H1 (cell line): ENCODE measurements at regions not wholly inside any gene's neighbourhood (a gene's known extent, or its start where the extent isn't known, plus 50 kb on each side); places are given as distances from the start of the nearest gene placed in this dataset.
A peak's percentile ranks its signal among the peaks of the same experiment; 100 is the strongest.

Experiments used
- CTCF ChIA-PET: fragments of 300-600 bp; sonication (Branson Sonifier 250); formaldehyde crosslinking; loops from one replicate; lab custom pipeline; 2021; ENCODE audit not compliant: partially characterized antibody; lab: Charles Lee
- POLR2A ChIA-PET: fragments of 300-600 bp; sonication (Branson Sonifier 250); formaldehyde crosslinking; loops from one replicate; lab custom pipeline; 2021; ENCODE audit warnings: inconsistent platforms; ENCODE audit not compliant: partially characterized antibody; lab: Charles Lee
- DNase-seq, 2 experiments: peaks; one replicate each; pipeline versions ENCODE4 v3.0.0 to v3.0.0-alpha.2; 2010 to 2022; ENCODE audit warnings: low spot score in 2 of 2, low read depth in 1 of 2, mixed read lengths in 1 of 2
- FAIRE-seq: peaks from 2 replicates; lab custom pipeline; 2011; peaks lifted over from hg19 to GRCh38; lab: Jason Lieb, UNC
- H2AFZ ChIP-seq: 2 replicates; pipeline ENCODE4 v1.8.1; 2012; ENCODE audit warnings: low read length, inconsistent platforms
- H2AK5ac ChIP-seq: 2 replicates; pipeline ENCODE4 v1.6.1; 2013; ENCODE audit warnings: low read depth, low read length
- H2BK120ac ChIP-seq: replicated peaks from 2 replicates; pipeline ENCODE3; 2013; ENCODE audit warnings: low read depth, low read length, inconsistent platforms
- H2BK12ac ChIP-seq: 2 replicates; pipeline ENCODE4 v1.6.1; 2013; ENCODE audit warnings: low read depth, low read length
- H2BK15ac ChIP-seq: 2 replicates; pipeline ENCODE4 v1.6.1; 2013; ENCODE audit warnings: low read length
- H2BK20ac ChIP-seq: 2 replicates; pipeline ENCODE4 v1.6.1; 2013; ENCODE audit warnings: low read length
- H2BK5ac ChIP-seq: 2 replicates; pipeline ENCODE4 v1.6.1; 2013; ENCODE audit warnings: low read depth, low read length
- H3K14ac ChIP-seq: 2 replicates; pipeline ENCODE4 v1.6.1; 2013; ENCODE audit warnings: inconsistent platforms; ENCODE audit not compliant: insufficient read length
- H3K18ac ChIP-seq: 2 replicates; pipeline ENCODE4 v1.6.1; 2013; ENCODE audit warnings: low read length; ENCODE audit errors: extremely low read depth
- H3K23ac ChIP-seq: 2 replicates; pipeline ENCODE4 v1.6.1; 2013; ENCODE audit warnings: inconsistent platforms; ENCODE audit not compliant: insufficient read length
- H3K23me2 ChIP-seq: 2 replicates; pipeline ENCODE4 v1.6.1; 2013; ENCODE audit warnings: low read depth, low read length
- H3K27ac ChIP-seq: 2 replicates; pipeline ENCODE4 v1.6.1; 2011; ENCODE audit warnings: low read depth, low read length, inconsistent platforms
- H3K27me3 ChIP-seq, 4 experiments: replicated peaks in 1 of 4; 1 replicate in 1 of 4; 2 replicates in 3 of 4; pipeline versions ENCODE4 v1.6.1 to v1.8.1; 2011 to 2013; ENCODE audit warnings: low read length in 3 of 4, mild to moderate bottlenecking in 3 of 4, inconsistent platforms in 2 of 4, mixed read lengths in 2 of 4, moderate library complexity in 1 of 4; ENCODE audit not compliant: control insufficient read depth in 3 of 4, insufficient read depth in 3 of 4; ENCODE audit errors: extremely low read depth in 1 of 4
- H3K36me3 ChIP-seq, 4 experiments: 2 replicates each; pipeline versions ENCODE4 v1.6.1 to v1.8.1; 2011 to 2013; ENCODE audit warnings: mild to moderate bottlenecking in 4 of 4, low read length in 3 of 4, moderate library complexity in 2 of 4, control low read depth in 1 of 4, inconsistent platforms in 1 of 4; ENCODE audit not compliant: insufficient read depth in 4 of 4, control insufficient read depth in 2 of 4
- H3K4ac ChIP-seq: replicated peaks from 2 replicates; pipeline ENCODE3; 2013; ENCODE audit warnings: low read length, low read depth, mixed read lengths, inconsistent platforms; ENCODE audit not compliant: insufficient read length
- H3K4me1 ChIP-seq, 4 experiments: replicated peaks in 1 of 4; 1 replicate in 1 of 4; 2 replicates in 3 of 4; pipeline versions ENCODE4 v1.6.1 to v1.8.1; 2011 to 2013; ENCODE audit warnings: low read length in 3 of 4, inconsistent platforms in 2 of 4, mixed read lengths in 1 of 4; ENCODE audit not compliant: insufficient read depth in 4 of 4, control insufficient read depth in 3 of 4
- H3K4me2 ChIP-seq, 2 experiments: 2 replicates each; pipeline versions ENCODE4 v1.6.1 to v1.8.1; 2011 to 2013; ENCODE audit warnings: low read depth in 2 of 2, low read length in 2 of 2, control low read depth in 1 of 2, inconsistent platforms in 1 of 2, mild to moderate bottlenecking in 1 of 2; ENCODE audit not compliant: insufficient read depth in 1 of 2
- H3K4me3 ChIP-seq, 4 experiments: fragments of 200-600, 300-600 bp in 1 of 4; sonication (generic), shearing (Covaris generic), sonication (Bioruptor Twin) in 1 of 4; 2 replicates each; pipeline versions ENCODE4 v1.5.1 to v1.8.1; 2011 to 2016; ENCODE audit warnings: low read length in 4 of 4, low read depth in 3 of 4, control low read depth in 2 of 4, inconsistent platforms in 2 of 4, mild to moderate bottlenecking in 2 of 4, mixed read lengths in 1 of 4, moderate library complexity in 1 of 4; ENCODE audit not compliant: insufficient read depth in 2 of 4; ENCODE audit errors: extremely low read depth in 1 of 4
- H3K56ac ChIP-seq: replicated peaks from 2 replicates; pipeline ENCODE3; 2013; ENCODE audit warnings: low read depth, mild to moderate bottlenecking, mixed read lengths, low read length, inconsistent platforms; ENCODE audit not compliant: insufficient read length
- H3K79me1 ChIP-seq: 2 replicates; pipeline ENCODE4 v1.6.1; 2013; ENCODE audit warnings: low read depth, low read length, control low read depth
- H3K79me2 ChIP-seq, 2 experiments: 2 replicates each; pipeline versions ENCODE4 v1.6.1 to v1.8.1; 2012 to 2013; ENCODE audit warnings: low read length in 2 of 2, mild to moderate bottlenecking in 2 of 2, inconsistent platforms in 1 of 2; ENCODE audit not compliant: insufficient read depth in 2 of 2, control insufficient read depth in 1 of 2
- H3K9ac ChIP-seq, 4 experiments: replicated peaks in 1 of 4; 1 replicate in 1 of 4; 2 replicates in 3 of 4; pipeline versions ENCODE4 v1.6.1 to v1.8.1; 2011 to 2013; ENCODE audit warnings: low read depth in 3 of 4, low read length in 3 of 4, control low read depth in 2 of 4, mild to moderate bottlenecking in 2 of 4, moderate library complexity in 2 of 4, inconsistent platforms in 1 of 4; ENCODE audit errors: extremely low read depth in 1 of 4
- H3K9me3 ChIP-seq, 2 experiments: 2 replicates each; pipeline versions ENCODE4 v1.6.1 to v1.8.1; 2012 to 2013; ENCODE audit warnings: mild to moderate bottlenecking in 2 of 2, moderate library complexity in 2 of 2, control low read depth in 1 of 2, inconsistent platforms in 1 of 2, low read depth in 1 of 2, low read length in 1 of 2, mixed read lengths in 1 of 2; ENCODE audit not compliant: insufficient read depth in 2 of 2
- H4K20me1 ChIP-seq, 2 experiments: replicated peaks in 1 of 2; 2 replicates each; pipeline versions ENCODE3 to v1.8.1; 2011 to 2013; ENCODE audit warnings: inconsistent platforms in 2 of 2, low read length in 2 of 2, mild to moderate bottlenecking in 1 of 2; ENCODE audit not compliant: insufficient read depth in 2 of 2, control insufficient read depth in 1 of 2
- H4K5ac ChIP-seq: 2 replicates; pipeline ENCODE4 v1.6.1; 2013; ENCODE audit warnings: low read length, low read depth, mixed read lengths, inconsistent platforms; ENCODE audit not compliant: insufficient read length
- H4K8ac ChIP-seq: 2 replicates; pipeline ENCODE4 v1.8.0; 2013; ENCODE audit warnings: mild to moderate bottlenecking, moderate library complexity, low read length, inconsistent platforms; ENCODE audit not compliant: insufficient read depth; ENCODE audit errors: extremely low read depth
- H4K91ac ChIP-seq: replicated peaks from 2 replicates; pipeline ENCODE3; 2013; ENCODE audit warnings: low read length, mixed read lengths, inconsistent platforms; ENCODE audit not compliant: insufficient read length
- BCL11A ChIP-seq, 2 experiments: IDR thresholded peaks; one replicate each; pipeline ENCODE4 v1.6.1; 2011; ENCODE audit warnings: low read depth in 2 of 2, low read length in 2 of 2, mild to moderate bottlenecking in 2 of 2
- CBX8 ChIP-seq: fragments of 300-800, 300-1000 bp; sonication (generic); IDR thresholded peaks from 2 replicates; pipeline ENCODE4 v1.7.1; 2016; ENCODE audit warnings: low read depth, low read length, borderline replicate concordance
- CTCF ChIP-seq, 3 experiments: IDR thresholded peaks; 1 replicate in 2 of 3; 2 replicates in 1 of 3; pipeline versions ENCODE4 v1.5.1 to v1.6.1; 2011; ENCODE audit warnings: low read length in 3 of 3, mild to moderate bottlenecking in 3 of 3, inconsistent platforms in 2 of 3, low read depth in 1 of 3, moderate library complexity in 1 of 3; ENCODE audit not compliant: insufficient read depth in 1 of 3; ENCODE audit errors: control extremely low read depth in 1 of 3
- FOSL1 ChIP-seq: IDR thresholded peaks from 2 replicates; pipeline ENCODE4 v1.6.1; 2011; ENCODE audit warnings: mild to moderate bottlenecking, low read depth, low read length, moderate library complexity; ENCODE audit not compliant: insufficient read depth
- NRF1 ChIP-seq: IDR thresholded peaks from 2 replicates; pipeline ENCODE4 v1.6.1; 2011; ENCODE audit warnings: mild to moderate bottlenecking, low read depth, low read length, improper control_type of control experiment
- POLR2AphosphoS5 ChIP-seq: IDR thresholded peaks from 2 replicates; pipeline ENCODE4 v1.6.1; 2011; ENCODE audit warnings: low read depth, low read length
- WGBS, 2 experiments: shearing (Covaris generic) in 1 of 2; methylation state at CpG; one replicate each; pipeline versions ENCODE4 v1.1.6 to v1.1.7; 2013 to 2015; ENCODE audit warnings: low lambda C conversion rate in 2 of 2, mixed read lengths in 2 of 2, inconsistent platforms in 1 of 2, low coverage in 1 of 2, missing lambda C conversion rate in 1 of 2; ENCODE audit not compliant: insufficient replicate concordance in 2 of 2, insufficient coverage in 1 of 2, insufficient read length in 1 of 2; ENCODE audit errors: extremely low coverage in 1 of 2, missing lambda C conversion rate in 1 of 2; 5-methylcytosine and 5-hydroxymethylcytosine counted together

GRCh38 chr22:48717076-48717810, 1110.4 kb downstream of the BRD1 start:
- 79% methylated on average over 21 of the region's 24 CpGs; no CpG with 5 or more reads in 1 of the 2 experiments for WGBS, 2 experiments
- H3K36me3 ChIP-seq: no peaks in the 10 kb centered on the region
- no peaks in the 10 kb centered on the region for H3K79me2 ChIP-seq
- H2BK5ac ChIP-seq: no peak overlapping the region
- peak overlapping the region; percentile 21 for H3K4ac ChIP-seq
- no peak overlapping the region for H2BK20ac ChIP-seq
- peaks cover 2 to 4% of the 10 kb centered on the region in 2 experiments for H4K20me1 ChIP-seq
- H3K4me1 ChIP-seq: peaks cover 0 to 12% (median 4%) of the 10 kb centered on the region in 4 experiments; a peak in 1 of 7 replicates
- FAIRE-seq: no peak
- TF ChIP-seq FOSL1: no peak
- TF ChIP-seq POLR2AphosphoS5: no peak
- no peak for TF ChIP-seq CTCF (IDR thresholded peaks at IDR 0.05; ENCODE audit: control extremely low read depth in 1 of 3, insufficient read depth in 1 of 3, low read depth in 1 of 3, low read length in 3 of 3)
- no peak for TF ChIP-seq CBX8
- TF ChIP-seq NRF1: no peak
- TF ChIP-seq BCL11A (IDR thresholded peaks at IDR 0.05; ENCODE audit: low read depth in 2 of 2, low read length in 2 of 2): no peak
- TF ChIP-seq, all 59 proteins: peak for 0
- H4K91ac ChIP-seq: no peak overlapping the region
- no peak overlapping the region for H2AFZ ChIP-seq
- H3K4me3 ChIP-seq: no peak overlapping the region
- no peak overlapping the region for H4K5ac ChIP-seq
- no peak for DNase-seq
- no peak overlapping the region for H3K27ac ChIP-seq
- H3K4me2 ChIP-seq: no peak overlapping the region
- H3K27me3 ChIP-seq: no peaks in the 10 kb centered on the region
- ChIA-PET CTCF (no interaction called here), POLR2A (no interaction called here)
- peaks cover 0 to 8% of the 10 kb centered on the region in 2 experiments; a peak in 1 of 4 replicates for H3K9me3 ChIP-seq
- H3K23ac ChIP-seq: no peak overlapping the region
- no peak overlapping the region for H3K9ac ChIP-seq
- H3K79me1 ChIP-seq: 0 out of 2 replicates have a peak, but pooled peaks cover 2% of the 10 kb centered on the region
- H3K56ac ChIP-seq: no peak overlapping the region
- H3K23me2 ChIP-seq: no peaks in the 10 kb centered on the region
- H2BK15ac ChIP-seq: no peak overlapping the region
- H3K14ac ChIP-seq: no peak overlapping the region
- no peak overlapping the region for H2BK120ac ChIP-seq
- no peak overlapping the region for H2AK5ac ChIP-seq
- peak overlapping the region; percentile 60; the same call in 1 of the 2 replicates for H2BK12ac ChIP-seq
- no peak overlapping the region for H3K18ac ChIP-seq
- peak overlapping the region; percentile 92; the same call in 1 of the 2 replicates for H4K8ac ChIP-seq
